HG03103 (cell line): ENCODE measurements at regions not wholly inside any gene's neighbourhood (a gene's known extent, or its start where the extent isn't known, plus 50 kb on each side); places are given as distances from the start of the nearest gene placed in this dataset.

Experiments used
- ATAC-seq: cut with Tn5 transposase; IDR thresholded peaks from one replicate; pipeline ENCODE4 v1.9.1; 2021; ENCODE audit warnings: low read depth; ENCODE audit not compliant: unreplicated experiment

- no peak for ATAC-seq
Measured at GRCh38 chr20:39491711-39492110, 529.6 kb downstream of the DHX35 start.

DNA sequence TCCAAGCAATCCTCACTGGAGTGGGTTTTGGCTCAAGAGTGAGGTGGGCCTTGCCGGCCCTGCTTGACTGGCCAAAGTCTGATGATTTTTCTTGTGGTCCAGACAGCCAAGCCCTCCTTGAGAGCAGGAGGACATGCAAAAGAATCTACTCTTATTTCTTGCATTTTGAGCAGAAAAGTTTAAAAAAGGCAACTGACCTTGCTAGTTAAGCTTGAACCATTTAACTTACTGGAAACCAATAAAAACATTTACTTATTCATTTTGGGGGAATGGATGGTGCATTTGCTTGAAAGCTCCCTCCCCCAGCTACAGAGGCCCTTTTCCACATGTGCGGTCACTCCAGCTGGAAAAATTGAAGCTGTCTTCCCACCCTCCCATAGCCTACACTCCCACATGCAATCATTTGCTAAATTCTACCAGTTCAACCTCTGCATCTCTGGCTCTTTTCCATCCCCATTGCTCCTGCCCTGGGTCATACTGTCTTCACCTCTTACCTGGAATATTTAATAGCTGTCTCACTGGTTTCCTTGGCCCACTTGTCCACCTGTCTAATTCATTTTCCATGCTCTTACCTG, 527.9 kb downstream of the DHX35 start:
- no peak for ATAC-seq

DNA sequence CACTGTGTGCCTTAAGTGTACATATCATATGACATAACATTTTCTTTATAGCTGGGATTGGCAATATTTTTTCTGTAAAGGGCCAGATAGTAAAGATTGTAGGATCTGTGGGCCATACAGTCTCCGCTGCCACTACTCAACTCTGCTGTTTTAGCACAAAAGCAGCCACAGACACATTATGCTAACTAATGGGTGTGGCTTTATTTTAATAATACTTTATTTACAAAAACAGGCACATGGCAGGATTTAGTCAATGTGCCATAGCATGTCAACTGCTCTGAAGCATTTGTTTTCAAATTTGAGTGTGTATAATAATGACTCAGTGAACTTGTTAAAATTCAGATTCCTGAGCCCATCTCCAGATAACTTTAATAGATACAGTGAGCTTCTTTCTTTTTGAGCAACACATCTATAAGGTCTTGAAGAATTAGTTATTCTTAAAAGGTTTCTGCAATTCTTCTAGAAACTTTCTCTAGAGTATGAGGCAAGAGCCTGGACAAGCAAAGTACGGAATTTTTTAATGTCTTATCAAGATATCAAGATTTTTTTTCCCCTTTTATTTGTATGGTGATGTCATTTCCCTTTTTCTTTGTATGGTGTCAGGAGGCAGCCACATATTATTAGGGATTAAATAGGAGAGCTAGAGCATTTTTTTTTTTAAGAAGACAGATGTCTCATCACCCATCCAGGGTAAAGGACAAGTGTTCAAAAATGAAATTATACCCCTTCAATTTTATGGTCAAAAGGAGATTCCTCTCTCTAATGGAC, 518.3 kb downstream of the DHX35 start:
- ATAC-seq = no peak

DNA sequence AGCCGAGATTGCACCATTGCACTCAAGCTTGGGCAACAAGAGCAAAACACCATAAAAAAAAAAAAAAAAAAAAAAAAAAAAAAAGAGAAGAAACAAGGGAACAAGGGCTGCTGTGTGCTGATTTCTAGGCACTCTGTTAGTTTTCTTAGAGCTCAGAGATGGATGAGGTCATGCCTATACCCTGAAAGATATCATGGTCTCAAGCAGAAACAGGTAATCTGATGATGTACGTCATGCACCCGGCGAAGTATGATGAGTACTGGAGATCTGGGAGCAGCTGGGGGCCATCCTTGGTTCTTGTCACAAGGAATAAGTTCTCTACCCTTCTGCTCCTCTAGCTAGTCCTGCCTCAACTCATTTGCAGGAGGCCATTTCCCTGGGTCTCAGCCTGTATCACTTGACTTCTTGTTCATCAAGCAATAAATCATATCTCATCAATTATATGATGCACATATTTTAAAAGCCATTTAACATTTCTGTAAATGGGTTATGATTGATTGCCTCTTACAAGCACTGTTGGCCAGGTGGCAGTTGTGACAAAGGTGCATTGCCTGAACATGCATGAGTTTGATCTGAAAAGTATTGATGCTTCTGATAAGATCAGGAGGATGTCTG, 517.2 kb downstream of the DHX35 start:
- no peak for ATAC-seq

- no peak for ATAC-seq
Measured at GRCh38 chr20:39474879-39475278, 512.7 kb downstream of the DHX35 start.

DNA sequence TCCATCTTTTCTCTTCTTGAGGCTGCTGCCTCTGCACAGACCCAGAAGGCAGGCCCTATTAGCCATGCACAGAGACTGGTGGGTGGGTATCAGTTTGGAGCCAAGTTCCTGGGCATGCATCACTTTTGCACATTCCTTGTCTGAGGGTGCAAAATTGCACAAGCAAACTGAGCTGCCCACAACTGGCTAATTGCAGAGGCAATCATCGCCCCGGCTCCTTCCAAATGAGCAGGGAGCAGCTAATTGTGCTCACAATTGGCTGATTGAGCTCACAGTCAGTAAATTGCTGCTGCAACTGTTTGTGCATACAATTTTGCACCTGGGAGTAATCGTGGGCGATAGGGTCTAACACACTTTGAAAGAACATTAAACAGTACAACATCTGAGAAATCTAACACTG, 511.4 kb downstream of the DHX35 start:
- ATAC-seq = no peak

GRCh38 chr20:39468703-39469102, 506.6 kb downstream of the DHX35 start:
- ATAC-seq = no peak

GRCh38 chr20:39464238-39464637, 502.1 kb downstream of the DHX35 start:
- ATAC-seq = no peak

DNA sequence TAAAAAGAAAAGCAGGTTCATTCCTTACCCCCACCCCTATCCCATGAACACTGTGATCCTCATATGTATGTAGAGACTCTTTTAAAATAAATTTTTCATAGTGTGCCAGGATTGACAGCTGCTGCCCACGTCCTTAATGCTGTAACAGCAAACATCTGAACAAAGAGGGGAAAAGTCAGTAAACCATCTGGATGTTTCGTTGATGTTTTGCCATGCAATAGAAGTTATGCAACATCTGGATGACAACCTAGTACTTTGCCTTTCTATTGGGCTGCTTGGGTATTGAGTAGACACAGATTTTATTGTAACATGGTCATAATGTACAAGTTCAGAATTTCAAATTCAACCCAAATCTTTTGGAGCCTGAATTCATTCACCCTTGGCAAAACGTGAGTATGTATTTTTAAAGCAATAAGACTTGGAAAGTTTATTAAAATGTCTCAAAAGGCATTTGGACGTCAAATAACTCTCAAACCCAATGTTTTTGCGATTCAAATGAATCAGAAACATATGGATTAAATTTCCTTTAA, 500.3 kb downstream of the DHX35 start:
- ATAC-seq = no peak

- no peak for ATAC-seq
Measured at GRCh38 chr20:39458452-39458851, 496.3 kb downstream of the DHX35 start.

GRCh38 chr20:39453890-39454289, 491.7 kb downstream of the DHX35 start:
- no peak for ATAC-seq

GRCh38 chr20:39452583-39453340, 490.6 kb downstream of the DHX35 start:
- no peak for ATAC-seq

GRCh38 chr20:39451386-39451785, 489.2 kb downstream of the DHX35 start:
- ATAC-seq = no peak

DNA sequence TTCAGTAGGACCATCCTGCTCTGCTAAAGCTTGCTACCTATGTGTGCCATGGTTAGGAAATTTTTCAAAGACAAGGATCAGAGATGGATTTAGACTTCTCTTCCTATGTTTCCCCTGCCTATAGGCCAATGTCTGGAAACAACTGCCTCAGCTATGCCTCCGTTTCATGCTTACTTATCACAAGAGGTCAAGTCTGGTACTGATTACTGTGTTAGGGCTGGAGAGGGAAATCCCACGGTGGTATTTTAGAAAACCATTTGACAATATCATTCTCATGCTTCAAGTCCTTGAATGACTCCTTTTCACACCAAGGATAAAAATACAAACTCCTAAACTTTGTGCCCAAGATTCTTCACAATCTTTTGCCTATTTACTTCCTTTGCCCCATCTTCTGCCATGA, 484.3 kb downstream of the DHX35 start:
- no peak for ATAC-seq

DNA sequence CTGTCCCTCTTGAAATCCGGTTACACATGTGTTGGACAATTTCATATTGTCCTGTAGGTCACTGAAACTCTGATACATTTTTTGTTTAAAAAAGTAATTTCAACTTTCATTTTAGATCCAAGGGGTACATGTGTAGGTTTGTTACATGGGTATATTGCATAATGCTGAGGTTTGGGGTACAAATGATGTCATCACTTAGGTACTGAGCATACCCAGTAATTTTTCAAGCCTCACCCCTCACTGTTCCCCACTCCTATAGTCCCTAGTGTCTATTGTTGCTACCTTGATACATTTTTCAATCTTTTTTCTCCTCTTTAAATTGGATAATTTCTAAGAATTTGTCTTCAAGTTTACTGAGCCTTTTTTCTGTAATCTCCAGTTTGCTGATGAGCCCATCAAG, 483.0 kb downstream of the DHX35 start:
- no peak for ATAC-seq

GRCh38 chr20:39433466-39433865, 471.3 kb downstream of the DHX35 start:
- ATAC-seq = no peak

GRCh38 chr20:39431091-39431880, 469.1 kb downstream of the DHX35 start:
- ATAC-seq = no peak

- no peak for ATAC-seq
Measured at GRCh38 chr20:39429726-39430125, 467.6 kb downstream of the DHX35 start.

DNA sequence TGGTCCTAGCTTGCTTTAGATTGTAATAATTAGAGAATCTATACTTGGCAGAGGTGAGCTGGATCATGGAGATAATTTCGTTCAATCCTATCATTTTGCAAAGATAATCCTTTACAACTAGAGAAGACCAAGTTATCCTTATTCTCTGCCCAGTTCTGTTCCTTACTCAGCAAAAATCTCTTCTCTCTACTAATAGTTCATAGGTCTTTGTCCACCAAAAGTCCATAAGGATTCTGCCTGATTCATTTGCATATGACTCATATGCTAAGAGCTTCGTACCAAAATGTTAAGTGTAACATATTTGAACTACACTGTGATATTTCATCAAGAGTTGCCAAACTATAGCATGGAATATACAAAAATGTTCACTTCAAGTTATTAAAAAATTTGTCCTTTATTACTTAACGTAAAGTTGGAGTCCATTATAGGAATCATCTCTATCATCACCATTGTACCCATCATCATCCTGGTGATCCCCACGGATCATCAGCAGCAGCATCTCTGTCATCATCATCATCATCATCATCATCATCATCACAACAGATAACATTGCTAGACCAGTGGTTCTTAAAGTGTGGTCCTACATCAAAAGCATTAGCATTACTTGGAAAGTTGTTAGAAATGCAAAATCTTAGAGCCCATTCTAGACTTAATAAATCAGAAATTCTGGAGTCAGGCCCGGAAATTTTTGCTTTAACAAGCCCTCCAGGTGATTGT, 463.0 kb downstream of the DHX35 start:
- no peak for ATAC-seq
